OCI-LY7 (cell line): ENCODE measurements at regions not wholly inside any gene's neighbourhood (a gene's known extent, or its start where the extent isn't known, plus 50 kb on each side); places are given as distances from the start of the nearest gene placed in this dataset.

Experiments used
- EZH2phosphoT487 ChIP-seq: fragments of 200-600 bp; sonication (generic); IDR thresholded peaks from 2 replicates; pipeline ENCODE4 v1.6.1; 2018; ENCODE audit warnings: low read depth, borderline replicate concordance, mild to moderate bottlenecking, mixed run types, antibody characterized with exemption, low read length, moderate library complexity, mixed read lengths
- TF ChIP-seq, protein P1 (sequence below): fragments of 200-600 bp; sonication (generic); conservative IDR thresholded peaks from 2 replicates; pipeline ENCODE4 v1.5.1; 2014; ENCODE audit warnings: mild to moderate bottlenecking, antibody characterized with exemption, low read length, moderate library complexity, mixed read lengths

DNA sequence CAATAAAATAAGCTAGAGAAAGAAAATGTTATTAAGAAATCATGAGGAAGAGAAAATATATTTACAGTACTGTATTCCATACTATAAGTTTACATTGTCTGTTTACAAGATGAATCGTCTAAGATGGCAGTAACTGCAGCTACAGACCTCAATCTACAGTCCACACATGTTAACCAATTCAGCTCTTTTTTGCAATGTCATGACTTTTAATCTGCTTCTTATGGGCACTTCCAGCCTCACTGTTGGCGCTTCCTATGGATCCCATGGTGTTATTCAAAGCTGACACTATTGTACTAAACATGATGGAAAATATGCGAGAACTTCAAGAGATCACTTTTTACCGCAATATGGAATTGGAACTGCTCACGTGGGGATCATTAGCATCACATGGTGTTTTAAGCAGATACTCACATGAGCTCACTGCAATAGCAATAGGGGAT lies 451.5 kb upstream of the CITED2 start:
- TF ChIP-seq, protein P1, sequence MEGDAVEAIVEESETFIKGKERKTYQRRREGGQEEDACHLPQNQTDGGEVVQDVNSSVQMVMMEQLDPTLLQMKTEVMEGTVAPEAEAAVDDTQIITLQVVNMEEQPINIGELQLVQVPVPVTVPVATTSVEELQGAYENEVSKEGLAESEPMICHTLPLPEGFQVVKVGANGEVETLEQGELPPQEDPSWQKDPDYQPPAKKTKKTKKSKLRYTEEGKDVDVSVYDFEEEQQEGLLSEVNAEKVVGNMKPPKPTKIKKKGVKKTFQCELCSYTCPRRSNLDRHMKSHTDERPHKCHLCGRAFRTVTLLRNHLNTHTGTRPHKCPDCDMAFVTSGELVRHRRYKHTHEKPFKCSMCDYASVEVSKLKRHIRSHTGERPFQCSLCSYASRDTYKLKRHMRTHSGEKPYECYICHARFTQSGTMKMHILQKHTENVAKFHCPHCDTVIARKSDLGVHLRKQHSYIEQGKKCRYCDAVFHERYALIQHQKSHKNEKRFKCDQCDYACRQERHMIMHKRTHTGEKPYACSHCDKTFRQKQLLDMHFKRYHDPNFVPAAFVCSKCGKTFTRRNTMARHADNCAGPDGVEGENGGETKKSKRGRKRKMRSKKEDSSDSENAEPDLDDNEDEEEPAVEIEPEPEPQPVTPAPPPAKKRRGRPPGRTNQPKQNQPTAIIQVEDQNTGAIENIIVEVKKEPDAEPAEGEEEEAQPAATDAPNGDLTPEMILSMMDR, result no peak
- no peak for TF ChIP-seq EZH2phosphoT487
